T-helper 1 cell treated with Interleukin-12 subunit alpha and Interleukin-12 subunit beta and Interleukin-4 antibody, amounts not matched to agents 30 μg/mL and 1 μg/mL, for 36 hours (primary cell): ENCODE measurements at regions not wholly inside any gene's neighbourhood (a gene's known extent, or its start where the extent isn't known, plus 50 kb on each side); places are given as distances from the start of the nearest gene placed in this dataset.

Experiments used
- H3K27ac Mint-ChIP-seq: one replicate; pipeline ENCODE4 v1.8.0; 2021; ENCODE audit warnings: mild to moderate bottlenecking, mixed read lengths
- H3K27me3 Mint-ChIP-seq: one replicate; pipeline ENCODE4 v1.8.0; 2021; ENCODE audit warnings: low read depth, mixed read lengths
- H3K36me3 Mint-ChIP-seq: one replicate; pipeline ENCODE4 v1.8.0; 2021; ENCODE audit warnings: low read depth, mixed read lengths
- H3K4me1 Mint-ChIP-seq: one replicate; pipeline ENCODE4 v1.8.0; 2021; ENCODE audit warnings: low read depth, mixed read lengths
- H3K4me3 Mint-ChIP-seq: one replicate; pipeline ENCODE4 v1.8.0; 2021; ENCODE audit warnings: mild to moderate bottlenecking, moderate library complexity, mixed read lengths
- H3K9me3 Mint-ChIP-seq: one replicate; pipeline ENCODE4 v1.8.0; 2021; ENCODE audit warnings: mixed read lengths

GRCh38 chr2:11955314-11955713, 208.9 kb downstream of the LPIN1 start:
- no peak overlapping the region for H3K4me3 Mint-ChIP-seq

DNA sequence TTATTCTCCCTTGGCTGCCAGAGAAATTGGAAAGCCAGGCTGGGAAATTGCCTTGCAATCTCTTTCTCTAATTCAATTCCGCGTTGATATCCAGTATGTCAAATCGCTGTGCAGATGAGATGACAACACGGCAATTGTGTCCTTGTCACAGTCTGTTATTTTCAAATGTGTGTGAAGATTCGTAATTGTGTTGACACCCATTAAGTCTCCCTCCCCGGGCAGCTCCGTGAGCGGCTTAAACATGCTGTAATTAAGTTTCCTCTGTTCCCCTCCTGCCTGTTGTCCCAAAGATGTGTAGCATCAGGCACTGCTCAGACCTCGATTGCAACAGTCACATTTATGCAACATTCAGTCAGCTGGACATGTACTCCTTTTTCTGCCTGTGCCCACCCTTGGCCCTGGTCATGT, 209.5 kb downstream of the LPIN1 start:
- Mint-ChIP-seq H3K9me3 (no peaks in the 10 kb centered on the region), H3K27me3 (peaks cover 37% of the 10 kb centered on the region), H3K36me3 (no peaks in the 10 kb centered on the region), H3K4me3 (no peak overlapping the region), H3K27ac (no peak overlapping the region), H3K4me1 (no peaks in the 10 kb centered on the region)

More at GRCh38 chr2:11955314-11955713, 208.9 kb downstream of the LPIN1 start:
- Mint-ChIP-seq H3K9me3 (no peaks in the 10 kb centered on the region), H3K27me3 (peaks cover 40% of the 10 kb centered on the region), H3K4me1 (no peaks in the 10 kb centered on the region), H3K27ac (no peak overlapping the region), H3K36me3 (no peaks in the 10 kb centered on the region)

DNA sequence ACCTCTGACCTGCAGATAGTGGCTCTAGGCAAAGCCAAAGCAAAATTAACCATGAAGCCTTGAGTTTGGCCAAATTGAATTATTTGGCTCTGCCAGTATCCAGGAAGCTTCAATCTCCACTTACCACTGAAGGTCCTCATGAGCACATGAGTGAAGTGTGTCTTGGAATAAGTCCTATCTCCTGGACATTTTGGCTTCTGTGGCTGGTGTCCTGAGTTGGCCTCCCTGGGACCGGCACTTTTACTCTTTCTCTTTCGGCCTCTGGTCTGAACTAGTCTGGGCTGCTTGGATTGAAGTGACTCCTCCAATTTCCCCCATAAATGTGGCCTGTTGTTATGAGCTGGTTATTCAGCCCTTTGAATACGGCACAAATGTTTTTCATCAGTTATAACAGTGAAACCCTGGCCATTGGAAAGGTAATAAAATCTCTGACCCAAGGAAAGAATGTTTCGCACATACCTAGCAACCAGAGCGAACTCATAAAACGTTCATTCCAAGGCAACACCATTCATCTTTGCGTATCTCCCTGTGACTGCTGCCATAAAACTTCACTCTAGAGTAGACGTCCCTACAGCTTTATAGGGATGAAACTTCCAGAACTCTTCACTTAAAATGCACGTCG, 216.4 kb downstream of the LPIN1 start:
- H3K27ac Mint-ChIP-seq = no peak overlapping the region
- peaks cover 10% of the 10 kb centered on the region for H3K27me3 Mint-ChIP-seq
- H3K36me3 Mint-ChIP-seq = no peaks in the 10 kb centered on the region
- H3K9me3 Mint-ChIP-seq = no peaks in the 10 kb centered on the region
- no peak overlapping the region for H3K4me3 Mint-ChIP-seq
- no peaks in the 10 kb centered on the region for H3K4me1 Mint-ChIP-seq

- Mint-ChIP-seq H3K27ac (no peak overlapping the region), H3K4me1 (no peaks in the 10 kb centered on the region), H3K4me3 (no peak overlapping the region), H3K36me3 (no peaks in the 10 kb centered on the region), H3K27me3 (peaks cover 10% of the 10 kb centered on the region), H3K9me3 (no peaks in the 10 kb centered on the region)
Measured at GRCh38 chr2:11963966-11964365, 217.5 kb downstream of the LPIN1 start.

DNA sequence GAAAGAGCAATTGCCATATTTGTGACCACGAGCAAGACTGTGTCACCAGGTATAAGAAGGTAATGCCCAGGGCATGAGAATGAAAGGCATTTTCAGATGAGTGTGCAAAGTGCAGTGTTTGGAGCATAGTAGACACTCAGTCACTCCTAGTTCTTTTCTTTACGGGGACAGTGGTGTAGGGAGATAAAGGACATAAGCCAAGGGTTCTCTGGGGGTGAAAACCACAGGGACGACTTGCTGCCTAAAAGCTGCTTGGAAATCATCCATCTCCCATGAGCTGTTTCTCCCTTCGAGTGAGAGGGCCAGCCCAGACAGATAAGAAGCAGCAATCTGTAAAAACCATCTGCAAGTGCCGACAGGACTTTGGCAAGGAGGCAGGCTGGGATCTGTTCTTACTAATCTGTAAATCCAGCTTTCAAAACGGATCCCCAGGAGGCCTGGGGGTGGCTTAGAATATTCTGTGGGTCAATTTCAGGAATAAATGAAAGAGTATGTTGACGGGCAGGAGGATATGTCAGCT, 221.6 kb downstream of the LPIN1 start:
- H3K9me3 Mint-ChIP-seq = peaks cover under 1% of the 10 kb centered on the region
- H3K27me3 Mint-ChIP-seq = peaks cover 11% of the 10 kb centered on the region
- H3K27ac Mint-ChIP-seq = no peak overlapping the region
- H3K4me3 Mint-ChIP-seq = no peak overlapping the region
- no peaks in the 10 kb centered on the region for H3K4me1 Mint-ChIP-seq
- no peaks in the 10 kb centered on the region for H3K36me3 Mint-ChIP-seq

- H3K36me3 Mint-ChIP-seq = no peaks in the 10 kb centered on the region
- H3K27me3 Mint-ChIP-seq = peaks cover 12% of the 10 kb centered on the region
- H3K4me1 Mint-ChIP-seq = no peaks in the 10 kb centered on the region
- H3K4me3 Mint-ChIP-seq = no peak overlapping the region
- H3K27ac Mint-ChIP-seq = no peak overlapping the region
- H3K9me3 Mint-ChIP-seq = peaks cover 6% of the 10 kb centered on the region
Measured at GRCh38 chr2:11968521-11968920, 222.1 kb downstream of the LPIN1 start.

GRCh38 chr2:11969774-11970173, 223.3 kb downstream of the LPIN1 start:
- H3K36me3 Mint-ChIP-seq = no peaks in the 10 kb centered on the region
- no peaks in the 10 kb centered on the region for H3K4me1 Mint-ChIP-seq
- H3K4me3 Mint-ChIP-seq = no peak overlapping the region
- H3K9me3 Mint-ChIP-seq = peaks cover 10% of the 10 kb centered on the region
- H3K27ac Mint-ChIP-seq = no peak overlapping the region
- peaks cover 15% of the 10 kb centered on the region for H3K27me3 Mint-ChIP-seq

GRCh38 chr2:11974573-11974972, 228.1 kb downstream of the LPIN1 start:
- Mint-ChIP-seq H3K27ac (no peak overlapping the region), H3K36me3 (no peaks in the 10 kb centered on the region), H3K27me3 (peaks cover 17% of the 10 kb centered on the region), H3K9me3 (peaks cover 26% of the 10 kb centered on the region), H3K4me3 (no peak overlapping the region), H3K4me1 (no peaks in the 10 kb centered on the region)

- peaks cover 17% of the 10 kb centered on the region for H3K27me3 Mint-ChIP-seq
- peaks cover 26% of the 10 kb centered on the region for H3K9me3 Mint-ChIP-seq
- no peak overlapping the region for H3K27ac Mint-ChIP-seq
- no peaks in the 10 kb centered on the region for H3K4me1 Mint-ChIP-seq
- H3K4me3 Mint-ChIP-seq = no peak overlapping the region
- no peaks in the 10 kb centered on the region for H3K36me3 Mint-ChIP-seq
Measured at GRCh38 chr2:11975373-11975772, 228.9 kb downstream of the LPIN1 start.

DNA sequence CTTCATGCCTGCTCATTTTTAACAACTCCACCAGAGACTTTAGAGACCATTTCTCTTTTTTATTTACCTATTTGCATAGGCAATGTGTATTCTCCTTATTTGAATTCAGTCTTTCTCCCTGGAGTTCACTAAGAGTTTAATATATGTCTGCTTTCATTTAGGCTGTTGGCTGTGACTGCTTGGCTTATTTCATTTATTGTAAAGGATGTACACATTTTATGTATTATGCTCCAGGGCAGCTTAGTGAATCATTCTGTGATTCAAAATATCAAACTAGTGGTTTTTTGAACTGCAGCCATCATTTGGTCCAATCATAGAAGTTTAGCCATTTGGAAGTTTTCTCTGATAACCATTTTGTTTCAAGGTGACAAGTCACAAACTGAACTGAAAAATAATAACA, 229.6 kb downstream of the LPIN1 start:
- H3K4me1 Mint-ChIP-seq = no peaks in the 10 kb centered on the region
- peaks cover 30% of the 10 kb centered on the region for H3K9me3 Mint-ChIP-seq
- no peak overlapping the region for H3K27ac Mint-ChIP-seq
- peaks cover 17% of the 10 kb centered on the region for H3K27me3 Mint-ChIP-seq
- no peak overlapping the region for H3K4me3 Mint-ChIP-seq
- no peaks in the 10 kb centered on the region for H3K36me3 Mint-ChIP-seq

DNA sequence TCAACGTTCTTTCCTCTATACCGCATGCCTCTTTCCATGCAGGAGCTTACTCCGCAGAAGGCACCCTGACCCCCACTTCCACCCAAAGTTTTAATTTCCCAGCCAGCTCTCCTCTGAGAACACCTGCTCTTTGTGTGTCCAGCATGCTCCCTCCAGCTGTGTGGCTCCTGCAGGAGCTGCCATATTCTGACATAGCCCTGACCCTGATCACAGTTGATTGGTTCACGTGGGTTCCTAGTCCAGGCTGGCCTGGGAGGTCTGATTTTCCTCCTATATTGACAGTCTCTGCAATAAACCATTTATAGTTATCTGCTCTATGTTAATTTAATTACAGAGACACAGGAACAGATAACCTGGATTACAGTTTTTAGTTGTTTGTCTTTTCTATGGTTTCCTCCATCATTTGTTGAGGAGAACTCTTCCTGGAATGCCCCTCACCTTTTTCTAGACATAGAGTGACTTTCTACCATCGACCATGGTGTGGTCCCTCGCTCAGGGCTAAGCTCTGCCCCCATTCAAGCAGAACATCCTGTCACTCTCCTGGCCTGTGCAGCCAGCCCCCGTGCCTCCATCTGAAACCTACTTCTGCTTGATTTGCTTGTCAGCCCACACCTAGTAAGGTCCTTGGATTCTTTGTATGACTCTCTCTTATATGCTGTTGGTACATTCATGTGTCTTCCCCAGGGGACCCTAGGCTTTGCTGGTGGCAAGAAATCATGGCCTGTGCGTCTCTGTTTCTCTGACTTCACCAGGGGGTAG, 231.5 kb downstream of the LPIN1 start:
- Mint-ChIP-seq H3K4me1 (no peaks in the 10 kb centered on the region), H3K36me3 (peaks cover 2% of the 10 kb centered on the region), H3K9me3 (peaks cover 36% of the 10 kb centered on the region), H3K27me3 (peaks cover 9% of the 10 kb centered on the region), H3K4me3 (no peak overlapping the region), H3K27ac (no peak overlapping the region)

- peaks cover 2% of the 10 kb centered on the region for H3K36me3 Mint-ChIP-seq
- H3K27ac Mint-ChIP-seq = no peak overlapping the region
- H3K9me3 Mint-ChIP-seq = peaks cover 21% of the 10 kb centered on the region
- H3K4me3 Mint-ChIP-seq = no peak overlapping the region
- peaks cover 12% of the 10 kb centered on the region for H3K27me3 Mint-ChIP-seq
- no peaks in the 10 kb centered on the region for H3K4me1 Mint-ChIP-seq
Measured at GRCh38 chr2:11980809-11981208, 234.4 kb downstream of the LPIN1 start.

GRCh38 chr2:11983401-11983800, 237.0 kb downstream of the LPIN1 start:
- H3K9me3 Mint-ChIP-seq = peaks cover 10% of the 10 kb centered on the region
- no peaks in the 10 kb centered on the region for H3K4me1 Mint-ChIP-seq
- H3K4me3 Mint-ChIP-seq = no peak overlapping the region
- H3K27ac Mint-ChIP-seq = no peak overlapping the region
- peaks cover 2% of the 10 kb centered on the region for H3K36me3 Mint-ChIP-seq
- H3K27me3 Mint-ChIP-seq = peaks cover 26% of the 10 kb centered on the region

DNA sequence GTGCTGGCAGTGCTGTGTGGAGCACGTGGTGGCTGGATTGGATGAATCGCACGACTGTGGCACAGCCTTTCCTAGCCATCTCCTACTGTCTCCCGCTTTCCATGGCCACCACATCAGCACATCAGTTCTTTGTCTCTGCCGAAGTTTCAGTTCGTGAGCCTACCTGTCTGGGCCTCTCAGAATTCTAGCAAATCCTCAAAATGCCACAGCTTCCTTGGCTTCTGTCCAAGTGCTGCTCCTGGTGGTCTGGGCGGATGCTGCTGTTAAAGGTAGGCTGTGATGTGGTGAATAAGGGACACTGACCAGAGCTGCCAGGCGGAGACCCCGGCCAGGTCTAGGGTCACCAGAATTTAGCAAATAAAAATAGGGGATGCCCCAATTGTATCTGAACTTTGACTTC, 237.4 kb downstream of the LPIN1 start:
- H3K9me3 Mint-ChIP-seq = peaks cover 10% of the 10 kb centered on the region
- no peak overlapping the region for H3K27ac Mint-ChIP-seq
- peaks cover 2% of the 10 kb centered on the region for H3K36me3 Mint-ChIP-seq
- H3K4me1 Mint-ChIP-seq = no peaks in the 10 kb centered on the region
- peaks cover 28% of the 10 kb centered on the region for H3K27me3 Mint-ChIP-seq
- H3K4me3 Mint-ChIP-seq = no peak overlapping the region
